ENCODE measurements at regions not wholly inside any gene's neighbourhood (a gene's known extent, or its start where the extent isn't known, plus 50 kb on each side); places are given as distances from the start of the nearest gene placed in this dataset.

- Histone ChIP-seq H2AFZ (ENCODE audit: low read depth, low read length) (no peak overlapping the region), H3K23ac (ENCODE audit: low read length in 2 of 2) (no peak overlapping the region), H3K4me2 (ENCODE audit: low read length, poor library complexity, severe bottlenecking) (no peak overlapping the region), H3K4me3 (ENCODE audit: insufficient read depth in 1 of 2, low read depth in 1 of 2, low read length in 2 of 2) (no peak overlapping the region), H2AK5ac (ENCODE audit: low read length, severe bottlenecking) (no peak overlapping the region), H4K8ac (ENCODE audit: low read length) (no peak overlapping the region), H3K27me3 (ENCODE audit: control insufficient read depth in 1 of 2, insufficient read depth in 1 of 2, low read length in 2 of 2) (no peaks in the 10 kb centered on the region), H4K91ac (ENCODE audit: low read length) (no peak overlapping the region), H3K36me3 (ENCODE audit: control insufficient read depth in 1 of 2, insufficient read depth in 2 of 2, low read depth in 1 of 2, low read length in 2 of 2) (no peaks in the 10 kb centered on the region), H3K79me1 (replicated peaks; ENCODE audit: low read length, poor library complexity, severe bottlenecking) (no peaks in the 10 kb centered on the region), H3K14ac (ENCODE audit: low read length in 2 of 2) (no peak overlapping the region), H3K4ac (ENCODE audit: low read depth in 1 of 2, low read length in 2 of 2) (no peak overlapping the region), H3K18ac (ENCODE audit: low read depth in 1 of 2, low read length in 2 of 2) (no peak overlapping the region), H2BK15ac (ENCODE audit: low read depth, poor library complexity, severe bottlenecking) (no peak overlapping the region), H3K4me1 (ENCODE audit: control insufficient read depth, insufficient read depth, low read depth, low read length) (peaks cover 1% of the 10 kb centered on the region), H2BK120ac (ENCODE audit: low read depth, low read length) (no peak overlapping the region), H3K9ac (ENCODE audit: low read length) (no peak overlapping the region), H3K9me3 (ENCODE audit: control insufficient read depth, low read length) (peaks cover 14% of the 10 kb centered on the region), H2BK12ac (ENCODE audit: low read length in 2 of 2) (no peak overlapping the region), H2BK5ac (ENCODE audit: low read depth, low read length, poor library complexity, severe bottlenecking) (no peak overlapping the region), H3K27ac (ENCODE audit: low read length, poor library complexity, severe bottlenecking) (no peak overlapping the region)
- 100% methylated on average over 1 of the region's 3 CpGs for WGBS
- no peak for DNase-seq
These were observed 287.4 kb upstream of the AGA start for GRCh38 chr4:177729681-177730080.

GRCh38 chr4:177737387-177737940, 295.2 kb upstream of the AGA start:
- Histone ChIP-seq H4K8ac (ENCODE audit: low read length) (no peak overlapping the region), H3K4me2 (ENCODE audit: low read length, poor library complexity, severe bottlenecking) (no peak overlapping the region), H4K91ac (ENCODE audit: low read length) (no peak overlapping the region), H2AFZ (ENCODE audit: low read depth, low read length) (no peak overlapping the region), H3K9me3 (ENCODE audit: control insufficient read depth, low read length) (no peaks in the 10 kb centered on the region), H3K4ac (ENCODE audit: low read depth in 1 of 2, low read length in 2 of 2) (no peak overlapping the region), H3K14ac (ENCODE audit: low read length in 2 of 2) (no peak overlapping the region), H3K79me1 (replicated peaks; ENCODE audit: low read length, poor library complexity, severe bottlenecking) (no peaks in the 10 kb centered on the region), H2BK5ac (ENCODE audit: low read depth, low read length, poor library complexity, severe bottlenecking) (no peak overlapping the region), H2BK120ac (ENCODE audit: low read depth, low read length) (no peak overlapping the region), H3K4me1 (ENCODE audit: control insufficient read depth, insufficient read depth, low read depth, low read length) (no peaks in the 10 kb centered on the region), H3K23ac (ENCODE audit: low read length in 2 of 2) (no peak overlapping the region), H2BK15ac (ENCODE audit: low read depth, poor library complexity, severe bottlenecking) (no peak overlapping the region), H3K9ac (ENCODE audit: low read length) (no peak overlapping the region), H3K4me3 (ENCODE audit: insufficient read depth in 1 of 2, low read depth in 1 of 2, low read length in 2 of 2) (no peak overlapping the region), H3K27ac (ENCODE audit: low read length, poor library complexity, severe bottlenecking) (peak overlapping the region; percentile 35), H3K36me3 (ENCODE audit: control insufficient read depth in 1 of 2, insufficient read depth in 2 of 2, low read depth in 1 of 2, low read length in 2 of 2) (no peaks in the 10 kb centered on the region), H2AK5ac (ENCODE audit: low read length, severe bottlenecking) (no peak overlapping the region), H3K27me3 (ENCODE audit: control insufficient read depth in 1 of 2, insufficient read depth in 1 of 2, low read length in 2 of 2) (no peaks in the 10 kb centered on the region), H2BK12ac (ENCODE audit: low read length in 2 of 2) (no peak overlapping the region), H3K18ac (ENCODE audit: low read depth in 1 of 2, low read length in 2 of 2) (no peak overlapping the region)
- 90% methylated on average over 1 of the region's 2 CpGs for WGBS
- DNase-seq, result no peak

GRCh38 chr4:177740563-177740962, 298.3 kb upstream of the AGA start:
- H4K91ac ChIP-seq (ENCODE audit: low read length), result no peak overlapping the region
- no peaks in the 10 kb centered on the region for H3K79me1 ChIP-seq (replicated peaks; ENCODE audit: low read length, poor library complexity, severe bottlenecking)
- H3K4ac ChIP-seq (ENCODE audit: low read depth in 1 of 2, low read length in 2 of 2), result no peak overlapping the region
- no peak overlapping the region for H2AFZ ChIP-seq (ENCODE audit: low read depth, low read length)
- no peak overlapping the region for H4K8ac ChIP-seq (ENCODE audit: low read length)
- H3K27ac ChIP-seq (ENCODE audit: low read length, poor library complexity, severe bottlenecking), result no peak overlapping the region
- H3K18ac ChIP-seq (ENCODE audit: low read depth in 1 of 2, low read length in 2 of 2), result no peak overlapping the region
- H2BK12ac ChIP-seq (ENCODE audit: low read length in 2 of 2), result no peak overlapping the region
- no peaks in the 10 kb centered on the region for H3K4me1 ChIP-seq (ENCODE audit: control insufficient read depth, insufficient read depth, low read depth, low read length)
- no peak overlapping the region for H2BK5ac ChIP-seq (ENCODE audit: low read depth, low read length, poor library complexity, severe bottlenecking)
- H2BK15ac ChIP-seq (ENCODE audit: low read depth, poor library complexity, severe bottlenecking), result no peak overlapping the region
- H3K27me3 ChIP-seq (ENCODE audit: control insufficient read depth in 1 of 2, insufficient read depth in 1 of 2, low read length in 2 of 2), result no peaks in the 10 kb centered on the region
- H3K14ac ChIP-seq (ENCODE audit: low read length in 2 of 2), result no peak overlapping the region
- no CpG with 5 or more reads among the region's 1 CpG for WGBS
- no peak overlapping the region for H3K9ac ChIP-seq (ENCODE audit: low read length)
- H2BK120ac ChIP-seq (ENCODE audit: low read depth, low read length), result no peak overlapping the region
- H3K36me3 ChIP-seq (ENCODE audit: control insufficient read depth in 1 of 2, insufficient read depth in 2 of 2, low read depth in 1 of 2, low read length in 2 of 2), result no peaks in the 10 kb centered on the region
- DNase-seq, result no peak
- H3K23ac ChIP-seq (ENCODE audit: low read length in 2 of 2), result no peak overlapping the region
- H3K9me3 ChIP-seq (ENCODE audit: control insufficient read depth, low read length), result no peaks in the 10 kb centered on the region
- H3K4me2 ChIP-seq (ENCODE audit: low read length, poor library complexity, severe bottlenecking), result no peak overlapping the region
- H3K4me3 ChIP-seq (ENCODE audit: insufficient read depth in 1 of 2, low read depth in 1 of 2, low read length in 2 of 2), result no peak overlapping the region
- H2AK5ac ChIP-seq (ENCODE audit: low read length, severe bottlenecking), result no peak overlapping the region

- H3K23ac ChIP-seq (ENCODE audit: low read length in 2 of 2), result no peak overlapping the region
- no peaks in the 10 kb centered on the region for H3K36me3 ChIP-seq (ENCODE audit: control insufficient read depth in 1 of 2, insufficient read depth in 2 of 2, low read depth in 1 of 2, low read length in 2 of 2)
- H3K4me2 ChIP-seq (ENCODE audit: low read length, poor library complexity, severe bottlenecking), result no peak overlapping the region
- H2BK12ac ChIP-seq (ENCODE audit: low read length in 2 of 2), result no peak overlapping the region
- H2BK120ac ChIP-seq (ENCODE audit: low read depth, low read length), result no peak overlapping the region
- WGBS, result 100% methylated on average over 2 of the region's 3 CpGs
- no peaks in the 10 kb centered on the region for H3K27me3 ChIP-seq (ENCODE audit: control insufficient read depth in 1 of 2, insufficient read depth in 1 of 2, low read length in 2 of 2)
- no peak overlapping the region for H3K14ac ChIP-seq (ENCODE audit: low read length in 2 of 2)
- no peaks in the 10 kb centered on the region for H3K4me1 ChIP-seq (ENCODE audit: control insufficient read depth, insufficient read depth, low read depth, low read length)
- no peak overlapping the region for H2AFZ ChIP-seq (ENCODE audit: low read depth, low read length)
- H3K79me1 ChIP-seq (replicated peaks; ENCODE audit: low read length, poor library complexity, severe bottlenecking), result no peaks in the 10 kb centered on the region
- no peak overlapping the region for H4K8ac ChIP-seq (ENCODE audit: low read length)
- no peak overlapping the region for H3K18ac ChIP-seq (ENCODE audit: low read depth in 1 of 2, low read length in 2 of 2)
- no peak overlapping the region for H2BK5ac ChIP-seq (ENCODE audit: low read depth, low read length, poor library complexity, severe bottlenecking)
- H3K9ac ChIP-seq (ENCODE audit: low read length), result no peak overlapping the region
- no peak overlapping the region for H3K4ac ChIP-seq (ENCODE audit: low read depth in 1 of 2, low read length in 2 of 2)
- no peak overlapping the region for H2AK5ac ChIP-seq (ENCODE audit: low read length, severe bottlenecking)
- H3K9me3 ChIP-seq (ENCODE audit: control insufficient read depth, low read length), result peaks cover 2% of the 10 kb centered on the region
- no peak overlapping the region for H3K27ac ChIP-seq (ENCODE audit: low read length, poor library complexity, severe bottlenecking)
- no peak overlapping the region for H4K91ac ChIP-seq (ENCODE audit: low read length)
- no peak for DNase-seq
- H3K4me3 ChIP-seq (ENCODE audit: insufficient read depth in 1 of 2, low read depth in 1 of 2, low read length in 2 of 2), result no peak overlapping the region
- H2BK15ac ChIP-seq (ENCODE audit: low read depth, poor library complexity, severe bottlenecking), result no peak overlapping the region
These were observed 317.5 kb upstream of the AGA start for GRCh38 chr4:177759729-177760128.

Measured in mesenchymal stem cell (in vitro differentiated cells and primary cell).